ENCODE measurements at regions not wholly inside any gene's neighbourhood (a gene's known extent, or its start where the extent isn't known, plus 50 kb on each side); places are given as distances from the start of the nearest gene placed in this dataset.
A peak's percentile ranks its signal among the peaks of the same experiment; 100 is the strongest.
"Not testable (repeated sequence)": the region's sequence is repeated elsewhere in the genome, so short reads cannot be mapped to it uniquely, and the experiment has no call there.

GRCh38 chr1:203559523-203559922 is 65.6 kb downstream of the OPTC start:
- intact Hi-C loops (cut with DNase I): loop anchor here (2.0 to 5.0 kb wide), 2 partner anchors 52 to 67 kb away; partner anchors contain the start of gene ATP2B4 (in 1 of the 2)
- Histone ChIP-seq H3K4me1 (ENCODE audit: control insufficient read depth in 1 of 2, insufficient read depth in 2 of 2, low read length in 2 of 2) (peaks cover 4 to 6% of the 10 kb centered on the region in 2 donors), H3K4me3 (ENCODE audit: low read length in 2 of 2) (no peak overlapping the region), H3K27me3 (ENCODE audit: control insufficient read depth in 1 of 2, insufficient read depth in 2 of 2, low read length in 1 of 2) (no peaks in the 10 kb centered on the region), H3K27ac (ENCODE audit: low read depth in 1 of 2, low read length in 2 of 2) (peak overlapping the region; percentile 31 to 81), H3K9me3 (ENCODE audit: control insufficient read depth, low read length) (no peaks in the 10 kb centered on the region), H3K36me3 (ENCODE audit: control insufficient read depth in 1 of 2, insufficient read depth in 2 of 2, low read length in 1 of 2) (no peaks in the 10 kb centered on the region)
- DNase-seq (peak; percentile 60 to 81), ATAC-seq (ENCODE audit: low FRiP score) (no peak)
- whole genome bisulfite sequencing, 2 donors: 49 to 60% methylated on average over 6 of the region's 6 CpGs

GRCh38 chr1:203561761-203562160 is 64.9 kb upstream of the ATP2B4 start:
- not testable (repeated sequence) for H3K4me1 ChIP-seq (ENCODE audit: control insufficient read depth in 1 of 2, insufficient read depth in 2 of 2, low read length in 2 of 2); H3K9me3 ChIP-seq (ENCODE audit: control insufficient read depth, low read length); H3K36me3 ChIP-seq (ENCODE audit: control insufficient read depth in 1 of 2, insufficient read depth in 2 of 2, low read length in 1 of 2); ATAC-seq (ENCODE audit: low FRiP score); DNase-seq; H3K27ac ChIP-seq (ENCODE audit: low read depth in 1 of 2, low read length in 2 of 2); H3K27me3 ChIP-seq (ENCODE audit: control insufficient read depth in 1 of 2, insufficient read depth in 2 of 2, low read length in 1 of 2); H3K4me3 ChIP-seq (ENCODE audit: low read length in 2 of 2)
- 97 to 100% methylated on average over 1 of the region's 1 CpG for WGBS, 2 donors
- intact Hi-C loops (cut with DNase I): loop anchor here in 1 of 2 donors (5.0 kb wide), 1 partner anchor 54 kb away; no protein-coding TSS in a partner anchor

DNA sequence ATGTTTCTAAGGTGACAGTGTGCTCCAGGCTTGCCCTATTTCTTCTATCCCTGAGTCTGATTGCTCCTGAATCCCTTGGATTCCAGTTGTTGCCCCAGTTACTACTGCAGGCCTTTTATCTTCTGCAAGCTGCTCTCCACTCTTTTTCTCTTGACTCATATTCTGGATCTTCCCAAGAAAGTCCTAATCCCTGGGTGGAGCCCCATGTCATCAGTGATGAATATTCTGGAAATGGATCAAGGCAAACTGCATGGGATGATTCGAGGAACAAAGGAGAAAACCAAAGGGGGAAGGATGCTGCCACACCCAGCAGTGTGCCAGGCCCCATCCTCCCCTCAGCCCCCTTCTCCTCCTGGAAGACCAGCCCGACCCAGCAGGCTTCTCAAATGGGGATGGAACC is 63.3 kb upstream of the ATP2B4 start:
- H3K27ac ChIP-seq (ENCODE audit: low read depth in 1 of 2, low read length in 2 of 2): peak overlapping the region in 1 of 2 donors; percentile 37
- 80 to 82% methylated on average over 2 of the region's 2 CpGs for WGBS, 2 donors
- no peaks in the 10 kb centered on the region for H3K36me3 ChIP-seq (ENCODE audit: control insufficient read depth in 1 of 2, insufficient read depth in 2 of 2, low read length in 1 of 2)
- no peak overlapping the region for H3K4me3 ChIP-seq (ENCODE audit: low read length in 2 of 2)
- intact Hi-C loops (cut with DNase I): loop anchor here in 1 of 2 donors (5.0 kb wide), 1 partner anchor 56 kb away; no protein-coding TSS in a partner anchor
- ATAC-seq (ENCODE audit: low FRiP score) (no peak), DNase-seq (no peak)
- no peaks in the 10 kb centered on the region for H3K27me3 ChIP-seq (ENCODE audit: control insufficient read depth in 1 of 2, insufficient read depth in 2 of 2, low read length in 1 of 2)
- H3K4me1 ChIP-seq (ENCODE audit: control insufficient read depth in 1 of 2, insufficient read depth in 2 of 2, low read length in 2 of 2): peaks cover 0 to 3% of the 10 kb centered on the region in 2 donors
- no peaks in the 10 kb centered on the region for H3K9me3 ChIP-seq (ENCODE audit: control insufficient read depth, low read length)

DNA sequence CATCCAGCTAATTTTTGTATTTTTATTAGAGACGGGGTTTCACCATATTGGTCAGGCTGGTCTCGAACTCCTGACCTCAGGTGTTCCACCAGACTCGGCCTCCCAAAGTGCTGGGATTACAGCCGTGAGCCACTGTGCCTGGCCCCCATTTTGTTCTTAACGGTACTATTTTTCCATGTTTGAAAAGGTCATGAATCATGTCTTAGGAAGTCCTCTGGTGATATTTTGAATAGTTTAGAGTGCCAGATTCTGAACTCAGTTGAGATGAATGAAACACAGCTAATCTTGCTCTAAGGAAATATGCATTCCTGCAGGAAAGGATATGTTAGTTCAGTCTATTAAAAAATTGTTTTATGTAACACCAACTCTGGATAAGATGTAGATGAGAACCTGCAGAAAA is 62.6 kb upstream of the ATP2B4 start:
- no peaks in the 10 kb centered on the region for H3K9me3 ChIP-seq (ENCODE audit: control insufficient read depth, low read length)
- peak overlapping the region; percentile 15 to 95 for H3K27ac ChIP-seq (ENCODE audit: low read depth in 1 of 2, low read length in 2 of 2)
- no peak overlapping the region for H3K4me3 ChIP-seq (ENCODE audit: low read length in 2 of 2)
- intact Hi-C loops (cut with DNase I): loop anchor here in 1 of 2 donors (5.0 kb wide), 1 partner anchor 57 kb away; no protein-coding TSS in a partner anchor
- H3K36me3 ChIP-seq (ENCODE audit: control insufficient read depth in 1 of 2, insufficient read depth in 2 of 2, low read length in 1 of 2): no peaks in the 10 kb centered on the region
- no peaks in the 10 kb centered on the region for H3K27me3 ChIP-seq (ENCODE audit: control insufficient read depth in 1 of 2, insufficient read depth in 2 of 2, low read length in 1 of 2)
- peak; percentile 33 for ATAC-seq (ENCODE audit: low FRiP score)
- peaks cover 0 to 3% of the 10 kb centered on the region in 2 donors for H3K4me1 ChIP-seq (ENCODE audit: control insufficient read depth in 1 of 2, insufficient read depth in 2 of 2, low read length in 2 of 2)
- WGBS, 2 donors: 15 to 21% methylated on average over 5 of the region's 5 CpGs
- DNase-seq: no peak

DNA sequence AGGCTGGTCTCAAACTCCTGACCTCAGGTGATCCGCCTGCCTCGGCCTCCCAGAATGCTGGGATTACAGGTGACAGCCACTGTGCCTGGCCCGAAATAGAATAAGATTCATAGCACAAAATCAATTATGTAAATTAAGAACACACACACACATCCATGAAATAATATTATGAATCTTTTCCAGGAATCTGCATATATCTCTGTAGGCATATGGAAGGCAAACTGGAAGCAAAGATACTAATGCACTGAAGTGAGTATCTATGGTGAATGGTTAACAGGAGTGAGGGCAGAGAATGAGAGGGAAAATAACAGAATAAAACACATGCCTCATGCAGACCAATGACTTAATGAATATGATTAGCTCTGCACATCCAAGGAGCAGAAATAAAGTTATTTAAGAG is 61.6 kb upstream of the ATP2B4 start:
- H3K9me3 ChIP-seq (ENCODE audit: control insufficient read depth, low read length): no peaks in the 10 kb centered on the region
- H3K27me3 ChIP-seq (ENCODE audit: control insufficient read depth in 1 of 2, insufficient read depth in 2 of 2, low read length in 1 of 2): no peaks in the 10 kb centered on the region
- H3K36me3 ChIP-seq (ENCODE audit: control insufficient read depth in 1 of 2, insufficient read depth in 2 of 2, low read length in 1 of 2): no peaks in the 10 kb centered on the region
- H3K4me1 ChIP-seq (ENCODE audit: control insufficient read depth in 1 of 2, insufficient read depth in 2 of 2, low read length in 2 of 2): peaks cover 0 to 3% of the 10 kb centered on the region in 2 donors
- DNase-seq (no peak), ATAC-seq (ENCODE audit: low FRiP score) (no peak)
- 98 to 99% methylated on average over 3 of the region's 3 CpGs for WGBS, 2 donors
- H3K27ac ChIP-seq (ENCODE audit: low read depth in 1 of 2, low read length in 2 of 2): no peak overlapping the region
- intact Hi-C loops (cut with DNase I): no loop called here
- no peak overlapping the region for H3K4me3 ChIP-seq (ENCODE audit: low read length in 2 of 2)

DNA sequence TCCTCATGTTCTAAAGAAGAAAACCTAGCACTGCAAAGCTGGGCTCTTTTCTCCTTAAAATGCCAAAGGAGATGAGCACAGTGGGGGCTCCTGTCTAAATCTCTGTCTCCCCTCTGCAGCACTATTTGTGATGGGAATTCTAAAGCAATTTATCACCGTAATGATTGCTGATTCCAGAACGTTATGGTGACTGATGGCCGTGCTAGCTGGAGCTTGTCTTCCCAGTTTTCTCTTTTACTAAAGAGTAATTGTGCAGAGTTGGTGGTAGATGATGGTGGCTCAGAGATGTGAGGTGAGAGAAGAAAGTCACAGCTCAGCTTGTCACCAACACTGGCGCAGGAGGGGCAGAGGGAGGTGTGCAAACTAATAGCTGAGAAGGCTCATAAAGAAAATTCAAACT is 60.7 kb upstream of the ATP2B4 start:
- 76 to 92% methylated on average over 4 of the region's 4 CpGs for WGBS, 2 donors
- intact Hi-C loops (cut with DNase I): no loop called here
- H3K27ac ChIP-seq (ENCODE audit: low read depth in 1 of 2, low read length in 2 of 2): no peak overlapping the region

DNA sequence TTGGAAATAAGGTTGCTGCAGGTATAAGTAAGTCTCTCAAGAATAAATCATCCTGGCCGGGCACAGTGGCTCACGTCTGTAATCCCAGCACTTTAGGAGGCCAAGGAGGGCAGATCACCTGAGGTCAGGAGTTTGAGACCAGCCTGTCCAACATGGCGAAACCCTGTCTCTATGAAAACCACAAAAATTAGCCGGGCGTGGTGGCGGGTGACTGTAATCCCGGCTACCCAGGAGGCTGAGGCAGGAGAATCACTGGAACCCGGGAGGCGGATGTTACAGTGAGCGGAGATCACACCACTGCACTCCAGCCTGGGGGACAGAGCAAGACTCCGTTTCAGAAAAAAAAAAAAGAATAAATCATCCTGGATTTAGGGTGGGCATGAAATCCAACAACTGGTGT is 59.7 kb upstream of the ATP2B4 start:
- H3K9me3 ChIP-seq (ENCODE audit: control insufficient read depth, low read length); DNase-seq; H3K4me1 ChIP-seq (ENCODE audit: control insufficient read depth in 1 of 2, insufficient read depth in 2 of 2, low read length in 2 of 2); intact Hi-C loops (cut with DNase I); H3K27me3 ChIP-seq (ENCODE audit: control insufficient read depth in 1 of 2, insufficient read depth in 2 of 2, low read length in 1 of 2); H3K27ac ChIP-seq (ENCODE audit: low read depth in 1 of 2, low read length in 2 of 2); H3K36me3 ChIP-seq (ENCODE audit: control insufficient read depth in 1 of 2, insufficient read depth in 2 of 2, low read length in 1 of 2); ATAC-seq (ENCODE audit: low FRiP score); H3K4me3 ChIP-seq (ENCODE audit: low read length in 2 of 2): not testable (repeated sequence)
- WGBS, 2 donors: 95 to 99% methylated on average over 11 of the region's 11 CpGs

More for the DNA sequence above, 60.7 kb upstream of the ATP2B4 start:
- ATAC-seq (ENCODE audit: low FRiP score) (no peak), DNase-seq (no peak)
- Histone ChIP-seq H3K9me3 (ENCODE audit: control insufficient read depth, low read length) (no peaks in the 10 kb centered on the region), H3K4me1 (ENCODE audit: control insufficient read depth in 1 of 2, insufficient read depth in 2 of 2, low read length in 2 of 2) (peaks cover 0 to 3% of the 10 kb centered on the region in 2 donors), H3K27me3 (ENCODE audit: control insufficient read depth in 1 of 2, insufficient read depth in 2 of 2, low read length in 1 of 2) (no peaks in the 10 kb centered on the region), H3K4me3 (ENCODE audit: low read length in 2 of 2) (no peak overlapping the region), H3K36me3 (ENCODE audit: control insufficient read depth in 1 of 2, insufficient read depth in 2 of 2, low read length in 1 of 2) (no peaks in the 10 kb centered on the region)

DNA sequence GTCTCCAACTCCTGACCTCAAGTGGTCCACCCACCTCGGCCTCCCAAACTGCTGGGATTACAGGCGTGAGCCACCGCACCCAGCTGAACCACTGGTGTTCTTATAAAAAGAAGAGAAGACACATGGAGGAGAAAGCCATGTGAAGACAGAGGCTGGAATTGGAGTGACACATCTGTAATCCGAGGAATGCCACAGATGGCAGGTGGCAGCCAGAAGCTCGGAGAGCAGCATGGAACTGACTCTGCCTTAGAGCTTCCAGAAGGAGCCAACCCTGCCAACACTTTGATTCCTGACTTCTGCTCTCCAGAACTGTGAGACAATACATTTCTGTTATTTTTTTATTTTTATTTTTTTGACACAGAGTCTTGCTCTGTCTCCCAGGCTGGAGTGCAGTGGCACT is 59.0 kb upstream of the ATP2B4 start:
- H3K4me1 ChIP-seq (ENCODE audit: control insufficient read depth in 1 of 2, insufficient read depth in 2 of 2, low read length in 2 of 2): peaks cover 0 to 3% of the 10 kb centered on the region in 2 donors
- H3K36me3 ChIP-seq (ENCODE audit: control insufficient read depth in 1 of 2, insufficient read depth in 2 of 2, low read length in 1 of 2): no peaks in the 10 kb centered on the region
- H3K27me3 ChIP-seq (ENCODE audit: control insufficient read depth in 1 of 2, insufficient read depth in 2 of 2, low read length in 1 of 2): no peaks in the 10 kb centered on the region
- no peak overlapping the region for H3K27ac ChIP-seq (ENCODE audit: low read depth in 1 of 2, low read length in 2 of 2)
- H3K4me3 ChIP-seq (ENCODE audit: low read length in 2 of 2): no peak overlapping the region
- no peak for DNase-seq
- intact Hi-C loops (cut with DNase I): no loop called here
- WGBS, 2 donors: 91 to 94% methylated on average over 5 of the region's 5 CpGs
- no peaks in the 10 kb centered on the region for H3K9me3 ChIP-seq (ENCODE audit: control insufficient read depth, low read length)
- no peak for ATAC-seq (ENCODE audit: low FRiP score)

GRCh38 chr1:203569490-203570318 is 56.9 kb upstream of the ATP2B4 start:
- Histone ChIP-seq H3K27ac (ENCODE audit: low read depth in 1 of 2, low read length in 2 of 2) (no peak overlapping the region), H3K36me3 (ENCODE audit: control insufficient read depth in 1 of 2, insufficient read depth in 2 of 2, low read length in 1 of 2) (no peaks in the 10 kb centered on the region), H3K4me3 (ENCODE audit: low read length in 2 of 2) (no peak overlapping the region), H3K4me1 (ENCODE audit: control insufficient read depth in 1 of 2, insufficient read depth in 2 of 2, low read length in 2 of 2) (no peaks in the 10 kb centered on the region), H3K27me3 (ENCODE audit: control insufficient read depth in 1 of 2, insufficient read depth in 2 of 2, low read length in 1 of 2) (no peaks in the 10 kb centered on the region), H3K9me3 (ENCODE audit: control insufficient read depth, low read length) (no peaks in the 10 kb centered on the region)
- 88 to 97% methylated on average over 11 to 12 of the region's 12 CpGs for WGBS, 2 donors
- no peak for DNase-seq
- intact Hi-C loops (cut with DNase I): no loop called here
- ATAC-seq (ENCODE audit: low FRiP score): no peak
